HG02642 (cell line): ENCODE measurements at regions not wholly inside any gene's neighbourhood (a gene's known extent, or its start where the extent isn't known, plus 50 kb on each side); places are given as distances from the start of the nearest gene placed in this dataset.
A peak's percentile ranks its signal among the peaks of the same experiment; 100 is the strongest.
"Not testable (repeated sequence)": the region's sequence is repeated elsewhere in the genome, so short reads cannot be mapped to it uniquely, and the experiment has no call there.

ENCODE experiments used
- ATAC-seq: cut with Tn5 transposase; IDR thresholded peaks from one replicate; pipeline ENCODE4 v1.9.1; 2021; ENCODE audit warnings: mild to moderate bottlenecking; ENCODE audit not compliant: unreplicated experiment, poor library complexity

DNA sequence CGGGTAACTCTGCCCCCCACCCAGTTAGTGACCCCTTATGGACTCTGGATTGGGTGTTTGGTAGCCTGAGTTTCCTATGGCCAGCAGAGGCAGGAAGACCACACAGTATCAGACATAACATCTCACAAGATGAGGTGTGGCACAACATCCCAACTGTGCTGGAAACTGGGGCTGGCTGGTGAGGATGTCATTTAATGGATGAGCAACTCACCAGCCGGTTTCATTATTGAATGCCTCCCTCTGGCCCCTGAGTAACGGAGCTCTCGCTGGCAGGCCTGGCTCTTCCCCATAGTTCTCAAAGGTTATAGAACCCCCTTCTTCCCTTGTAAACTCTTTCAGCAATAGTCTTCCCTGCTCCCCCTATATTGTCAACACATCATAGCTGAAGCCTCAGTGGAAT lies 195.0 kb downstream of the BCL11A start:
- no peak for ATAC-seq

- no peak for ATAC-seq
Measured at GRCh38 chr2:60357996-60358395, 195.5 kb downstream of the BCL11A start.

- peak; percentile 18 for ATAC-seq
Measured at GRCh38 chr2:60356346-60356745, 197.1 kb downstream of the BCL11A start.

- ATAC-seq = peak; percentile 8
Measured at GRCh38 chr2:60355849-60356261, 197.6 kb downstream of the BCL11A start.

- no peak for ATAC-seq
Measured at GRCh38 chr2:60354713-60355112, 198.7 kb downstream of the BCL11A start.

- ATAC-seq = peak; percentile 48
Measured at GRCh38 chr2:60353863-60354262, 199.6 kb downstream of the BCL11A start.

DNA sequence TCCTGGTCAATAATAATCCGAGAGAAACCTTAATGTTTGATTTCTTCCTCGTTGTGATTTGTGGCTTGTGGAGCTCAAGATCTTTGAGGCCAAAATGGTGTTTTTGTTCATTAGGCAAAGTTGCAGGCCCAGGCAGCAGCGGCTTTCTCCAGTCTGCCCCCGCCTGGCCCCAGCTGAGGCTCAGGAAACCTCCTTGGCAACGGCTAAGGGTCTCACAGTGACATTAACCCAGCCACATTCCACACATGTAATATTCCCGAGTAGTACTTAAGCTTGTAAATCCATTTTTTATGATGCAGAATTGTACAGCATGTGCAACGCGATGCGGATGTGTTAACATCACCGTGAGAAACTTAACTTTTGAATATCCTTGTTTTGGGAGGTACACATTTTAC lies 200.1 kb downstream of the BCL11A start:
- ATAC-seq = peak; percentile 17

DNA sequence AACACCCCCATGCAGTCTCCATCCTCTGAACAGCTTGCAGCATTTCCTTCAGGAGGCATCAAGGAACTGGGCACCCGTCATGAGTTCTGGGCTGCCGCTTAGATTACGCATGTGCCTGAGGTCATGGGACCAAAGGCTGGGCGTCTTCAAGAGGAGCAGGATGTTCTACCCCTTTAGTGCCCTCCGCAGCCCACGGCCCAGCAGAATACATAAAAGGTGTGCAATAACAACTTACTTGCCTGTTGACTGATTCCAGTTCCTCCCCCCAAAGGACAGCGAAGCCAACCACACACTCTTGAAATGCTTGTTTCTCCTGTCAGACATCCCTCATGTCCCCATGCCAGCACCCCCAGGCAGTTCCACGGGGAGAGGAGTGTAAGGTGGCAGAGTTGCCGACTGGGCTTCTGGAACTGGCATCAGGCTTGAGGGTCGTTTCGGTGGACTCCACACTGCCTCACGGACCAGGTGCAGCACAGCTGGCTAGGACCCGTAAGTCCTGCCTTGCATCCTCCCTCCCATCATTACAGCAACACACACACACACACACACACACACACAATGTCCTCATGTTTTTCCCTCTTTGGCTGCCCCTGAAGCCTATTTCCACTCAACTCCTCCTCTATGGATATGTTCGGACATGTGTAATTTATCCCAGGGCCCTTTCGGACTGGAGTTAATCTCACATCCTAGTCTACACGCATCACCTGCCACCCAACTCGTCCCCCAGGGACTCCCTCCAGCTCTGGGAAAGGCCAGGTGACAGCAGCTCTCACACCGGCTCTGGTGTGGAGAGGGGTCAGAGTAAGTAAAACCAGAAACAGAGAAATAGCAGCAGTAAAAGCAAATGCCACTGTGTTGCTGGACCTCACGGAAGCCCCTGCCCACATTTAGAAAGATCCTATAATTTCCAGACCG lies 200.7 kb downstream of the BCL11A start:
- ATAC-seq = no peak

GRCh38 chr2:60351802-60352201 lies 201.7 kb downstream of the BCL11A start:
- peak; percentile 24 for ATAC-seq

DNA sequence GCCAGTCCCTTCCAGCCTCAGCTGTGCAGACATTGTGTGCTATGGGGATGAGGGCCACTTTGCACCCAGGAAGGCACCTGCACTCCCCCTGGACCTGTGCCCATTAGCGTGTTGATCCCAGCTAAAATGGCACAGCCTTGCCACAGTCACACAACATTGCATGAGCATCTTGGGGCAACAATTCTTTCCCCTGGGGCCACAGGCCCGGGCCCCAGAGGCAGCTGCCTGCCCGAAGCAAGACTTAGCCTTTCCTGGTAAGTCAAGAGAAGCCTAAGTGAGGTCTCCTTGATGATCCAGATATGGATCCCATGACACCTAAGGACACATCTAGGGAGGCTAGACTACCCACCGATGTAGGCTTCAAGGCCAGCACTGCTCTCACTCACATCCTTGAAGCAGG lies 202.1 kb downstream of the BCL11A start:
- peak; percentile 3 for ATAC-seq

DNA sequence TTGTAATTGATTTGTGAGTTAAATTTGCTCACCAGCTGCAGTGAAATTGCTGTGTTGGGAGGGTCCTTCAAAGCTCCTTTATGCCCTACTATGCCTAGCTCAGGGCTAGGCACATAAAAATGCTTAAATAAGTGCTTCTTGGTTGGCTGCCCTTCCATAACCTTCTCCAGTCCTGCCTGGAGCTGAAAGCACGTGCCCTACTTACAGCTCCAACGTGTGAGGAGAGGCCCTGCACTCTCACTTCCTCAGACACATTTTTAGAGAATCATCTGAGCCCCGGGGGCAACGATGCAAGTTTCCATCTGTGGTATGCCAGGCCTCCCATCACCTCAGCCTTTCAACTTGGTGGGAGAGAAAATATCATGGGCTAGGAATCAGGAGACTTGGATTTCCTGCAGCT lies 202.7 kb downstream of the BCL11A start:
- ATAC-seq = no peak

GRCh38 chr2:60347781-60348180 lies 205.7 kb downstream of the BCL11A start:
- no peak for ATAC-seq

- ATAC-seq = not testable (repeated sequence)
Measured at GRCh38 chr2:60342491-60342890, 211.0 kb downstream of the BCL11A start.

- ATAC-seq = no peak
Measured at GRCh38 chr2:60341151-60341550, 212.3 kb downstream of the BCL11A start.

- no peak for ATAC-seq
Measured at GRCh38 chr2:60339286-60339685, 214.2 kb downstream of the BCL11A start.

- peak; percentile 36 for ATAC-seq
Measured at GRCh38 chr2:60337142-60337497, 216.3 kb downstream of the BCL11A start.

GRCh38 chr2:60336442-60337141 lies 216.9 kb downstream of the BCL11A start:
- ATAC-seq = peak; percentile 67

DNA sequence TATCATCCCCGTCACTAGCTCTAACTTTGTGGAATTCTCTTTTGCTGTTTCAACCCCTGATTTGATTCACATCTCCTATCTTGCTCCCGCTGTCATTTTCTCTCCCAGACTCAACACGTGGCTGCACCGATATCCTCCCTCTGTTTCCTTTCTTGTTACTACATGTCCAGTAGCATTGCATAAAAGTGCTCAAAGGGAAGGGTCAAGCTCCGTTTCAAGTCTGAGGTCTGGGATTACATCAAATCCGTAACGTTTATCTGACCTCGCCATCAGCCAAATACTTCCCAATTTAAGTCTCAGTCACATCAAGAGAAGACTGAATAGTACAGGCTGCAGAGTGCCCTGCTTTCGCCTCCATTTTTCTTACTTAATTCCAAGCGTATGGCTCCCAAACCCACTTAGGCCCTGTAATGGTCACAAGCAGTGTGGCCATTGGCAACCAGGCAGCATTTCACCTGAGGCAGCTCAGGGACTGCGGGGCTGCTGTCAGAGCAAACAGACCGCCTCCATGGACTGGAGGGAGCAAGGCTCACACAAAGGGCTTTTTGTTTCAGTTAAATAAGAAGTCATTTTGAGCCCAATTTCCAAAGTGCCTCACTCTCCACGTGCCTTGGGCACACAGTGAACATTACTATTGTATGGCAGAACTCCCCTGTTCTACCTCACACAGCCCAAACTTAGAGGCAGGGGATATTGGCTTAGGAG lies 217.8 kb downstream of the BCL11A start:
- ATAC-seq = no peak

- no peak for ATAC-seq
Measured at GRCh38 chr2:60334610-60335009, 218.8 kb downstream of the BCL11A start.

GRCh38 chr2:60333264-60333663 lies 220.2 kb downstream of the BCL11A start:
- no peak for ATAC-seq
